Testis (tissue), 2 donors: ENCODE measurements at regions not wholly inside any gene's neighbourhood (a gene's known extent, or its start where the extent isn't known, plus 50 kb on each side); places are given as distances from the start of the nearest gene placed in this dataset.

Experiments
- CTCF ChIP-seq, 3 experiments: fragments of 450-650 bp in 2 of 3; fragments of 200-600 bp in 1 of 3; sonication (generic) in 1 of 3; IDR thresholded peaks; one replicate each; pipeline ENCODE4 v1.5.1; 2016 to 2019; ENCODE audit warnings: antibody characterized with exemption in 3 of 3, mild to moderate bottlenecking in 2 of 3, moderate library complexity in 1 of 3
- POLR2A ChIP-seq: fragments of 450-650 bp; IDR thresholded peaks from one replicate; pipeline ENCODE4 v1.6.1; 2017; ENCODE audit warnings: antibody characterized with exemption, mild to moderate bottlenecking, moderate library complexity

DNA sequence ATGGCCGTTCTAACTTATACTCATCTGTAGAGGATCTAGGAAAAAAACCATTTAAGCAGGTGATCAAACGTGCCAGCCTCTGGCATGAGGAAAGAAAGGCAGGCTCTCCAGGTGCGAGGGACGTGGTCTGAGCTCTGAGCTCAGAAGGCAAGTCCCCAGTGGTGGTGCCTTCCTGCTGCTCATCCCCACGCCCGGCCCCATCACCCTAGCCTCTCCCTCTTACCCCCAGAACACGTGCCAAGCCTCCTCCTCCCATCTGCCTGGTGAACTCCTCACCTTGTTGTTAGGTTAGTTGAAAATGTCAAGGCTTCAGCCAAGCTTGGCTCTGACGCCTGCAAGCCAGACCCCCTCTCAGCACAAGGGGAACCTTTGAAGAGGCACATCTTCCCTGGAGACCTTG lies 571.2 kb upstream of the MKI67 start:
- TF ChIP-seq CTCF (IDR thresholded peaks at IDR 0.05) (no peak), POLR2A (no peak)
